Putamen (tissue), 1 donor: ENCODE measurements at regions not wholly inside any gene's neighbourhood (a gene's known extent, or its start where the extent isn't known, plus 50 kb on each side); places are given as distances from the start of the nearest gene placed in this dataset.

ENCODE experiments used
- DNase-seq: peaks from one replicate; pipeline ENCODE4 v3.0.0-alpha.2; 2016; ENCODE audit warnings: low spot score

GRCh38 chr13:100854006-100854405 lies 179.4 kb upstream of the TMTC4 start:
- no peak for DNase-seq

DNA sequence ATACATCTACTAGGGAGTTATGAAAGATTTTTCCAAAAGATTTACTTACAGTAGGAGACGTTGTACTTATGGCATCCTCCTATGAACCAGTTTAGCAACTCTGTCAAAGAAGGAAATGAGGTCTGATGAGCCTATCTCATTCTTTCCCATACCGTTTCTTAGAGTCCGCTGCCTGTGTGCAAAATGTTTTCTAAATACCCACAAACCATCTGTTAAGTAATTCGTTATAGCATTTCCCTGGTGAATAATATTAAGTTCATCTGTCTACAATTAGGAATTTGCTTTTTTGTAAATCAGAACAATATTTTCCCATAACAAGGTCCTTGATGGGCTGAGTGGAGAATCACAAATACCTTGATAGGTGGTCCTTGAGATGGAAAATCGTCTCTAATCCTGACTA lies 178.8 kb upstream of the TMTC4 start:
- DNase-seq = no peak

GRCh38 chr13:100852146-100852545 lies 177.6 kb upstream of the TMTC4 start:
- DNase-seq = no peak

- no peak for DNase-seq
Observed at GRCh38 chr13:100848304-100848703, 173.7 kb upstream of the TMTC4 start.

DNA sequence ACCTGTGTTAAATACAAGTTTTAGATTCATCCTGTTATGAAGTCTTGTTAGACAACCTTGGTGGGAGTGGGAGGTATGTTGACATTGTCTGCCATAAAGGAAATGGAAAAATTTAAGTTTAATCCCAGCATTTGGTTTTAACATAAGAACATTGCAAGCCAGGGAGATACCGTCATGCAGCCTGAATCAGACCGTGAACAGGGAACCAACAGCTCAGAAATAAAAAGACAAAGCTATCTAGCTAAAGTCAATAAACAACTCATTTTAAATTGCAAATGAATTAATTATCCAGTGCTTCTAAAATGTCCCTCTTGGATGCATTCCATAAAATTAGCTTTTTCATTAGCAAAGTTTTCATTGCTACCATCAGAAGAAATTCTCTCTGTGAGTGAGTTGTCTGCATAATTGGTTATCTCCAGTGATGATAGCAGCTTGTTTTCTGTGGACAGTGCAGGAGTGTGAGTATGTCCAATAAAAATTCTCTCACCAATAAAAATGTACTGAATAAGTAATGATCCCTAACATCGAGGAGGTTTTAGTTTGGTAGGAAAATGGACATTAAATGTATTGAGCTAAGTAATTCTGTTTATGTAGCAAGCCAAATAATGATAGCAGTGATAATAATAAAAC lies 170.6 kb upstream of the TMTC4 start:
- no peak for DNase-seq

GRCh38 chr13:100842136-100842535 lies 167.5 kb upstream of the TMTC4 start:
- peak; percentile 7 for DNase-seq

GRCh38 chr13:100838387-100838786 lies 163.8 kb upstream of the TMTC4 start:
- DNase-seq = no peak

GRCh38 chr13:100837631-100838030 lies 163.0 kb upstream of the TMTC4 start:
- no peak for DNase-seq

DNA sequence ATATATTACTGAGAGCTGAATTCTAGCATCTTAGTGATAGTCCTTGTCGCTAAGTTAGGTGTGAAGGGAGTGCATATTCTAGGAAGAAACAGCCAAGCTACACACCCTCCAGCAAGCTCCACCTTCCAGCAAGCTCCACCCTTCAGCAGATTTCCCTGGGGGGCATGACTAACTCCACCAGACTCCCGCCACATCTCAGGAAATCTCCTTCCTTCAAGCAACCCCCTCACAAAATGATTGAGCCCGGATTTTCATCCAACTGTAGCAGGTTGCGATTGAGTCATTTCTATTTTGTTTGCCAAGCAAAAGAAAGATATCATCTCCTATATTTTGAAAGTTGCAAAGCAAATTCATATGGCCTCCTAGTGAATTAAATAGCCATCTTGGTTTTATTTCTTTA lies 162.1 kb upstream of the TMTC4 start:
- no peak for DNase-seq

DNA sequence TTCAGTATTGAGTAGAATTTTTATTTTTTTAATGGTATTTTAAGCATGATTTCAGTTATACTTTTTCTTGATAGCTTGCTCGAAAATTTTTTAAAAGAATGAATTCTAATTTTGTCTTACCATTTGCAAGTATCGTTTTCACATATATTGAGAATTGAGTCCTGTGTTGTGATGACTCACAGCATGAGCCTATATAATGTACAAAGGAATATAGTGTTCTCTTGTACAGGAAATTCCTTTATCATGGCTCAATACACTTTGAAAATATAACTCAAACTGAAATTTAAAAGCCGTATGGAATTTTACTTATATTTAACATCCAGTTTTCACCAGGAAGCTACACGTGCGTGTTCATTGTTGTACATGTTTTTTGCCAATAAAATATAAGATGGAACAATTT lies 161.1 kb upstream of the TMTC4 start:
- DNase-seq = no peak

DNA sequence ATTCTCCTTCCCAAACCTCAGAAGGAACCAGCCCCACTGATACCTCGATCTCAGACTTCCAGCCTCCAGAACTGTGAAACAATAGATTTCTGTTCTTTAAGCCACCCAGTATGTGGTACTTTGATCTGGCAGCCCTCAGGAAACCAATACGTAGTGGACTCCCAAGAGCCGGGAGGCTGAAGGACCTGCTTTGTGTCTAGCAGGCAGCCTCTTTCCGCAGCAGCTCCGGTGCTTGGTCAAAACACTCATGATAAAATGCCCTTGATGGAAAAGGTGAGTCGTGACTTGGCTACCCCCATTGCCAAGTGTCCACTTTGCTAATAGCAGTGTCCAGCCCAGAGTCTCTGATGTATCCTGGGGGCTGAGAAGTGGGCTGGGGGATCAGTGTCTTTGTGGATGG lies 158.8 kb upstream of the TMTC4 start:
- DNase-seq = no peak

DNA sequence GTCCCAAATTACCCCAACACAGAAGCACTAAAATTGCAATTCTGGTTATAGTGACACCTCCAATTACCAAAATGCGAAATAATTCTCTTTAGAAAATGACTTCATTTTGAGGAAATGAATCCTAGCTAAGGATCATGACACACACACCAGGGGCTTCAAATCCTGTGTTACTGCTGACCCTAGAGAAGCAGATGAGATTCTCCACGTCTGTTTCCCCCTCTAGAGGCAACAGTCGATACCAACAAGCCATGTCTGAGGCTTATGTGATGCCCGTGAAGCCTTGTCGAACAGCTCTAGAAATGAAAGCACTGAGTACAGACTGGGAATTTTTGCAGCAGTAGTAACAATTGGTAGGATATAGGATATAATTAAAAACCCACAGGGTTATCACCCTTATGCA lies 153.6 kb upstream of the TMTC4 start:
- no peak for DNase-seq

GRCh38 chr13:100827489-100828176 lies 153.0 kb upstream of the TMTC4 start:
- no peak for DNase-seq

- no peak for DNase-seq
Observed at GRCh38 chr13:100826441-100826840, 151.8 kb upstream of the TMTC4 start.

- no peak for DNase-seq
Observed at GRCh38 chr13:100825557-100825956, 151.0 kb upstream of the TMTC4 start.

DNA sequence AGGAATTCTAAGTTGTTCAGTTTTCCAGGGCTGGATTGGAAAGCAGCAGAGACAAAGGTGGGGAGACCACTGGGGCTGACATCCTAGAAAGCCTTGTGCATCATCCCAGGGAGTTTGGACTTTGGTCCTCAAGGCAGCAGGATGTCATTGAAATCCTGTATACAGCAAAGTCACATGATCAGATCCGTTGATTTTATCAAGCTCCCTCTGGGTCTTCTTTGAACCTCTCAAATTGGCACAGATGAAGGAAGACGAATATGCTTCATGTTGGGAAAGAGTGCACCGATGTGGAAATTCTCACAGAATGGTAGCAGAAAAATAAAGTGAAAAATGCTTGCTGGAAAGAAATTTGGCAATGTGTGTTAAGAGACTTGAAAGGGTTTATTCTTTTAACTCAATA lies 149.8 kb upstream of the TMTC4 start:
- DNase-seq = no peak

DNA sequence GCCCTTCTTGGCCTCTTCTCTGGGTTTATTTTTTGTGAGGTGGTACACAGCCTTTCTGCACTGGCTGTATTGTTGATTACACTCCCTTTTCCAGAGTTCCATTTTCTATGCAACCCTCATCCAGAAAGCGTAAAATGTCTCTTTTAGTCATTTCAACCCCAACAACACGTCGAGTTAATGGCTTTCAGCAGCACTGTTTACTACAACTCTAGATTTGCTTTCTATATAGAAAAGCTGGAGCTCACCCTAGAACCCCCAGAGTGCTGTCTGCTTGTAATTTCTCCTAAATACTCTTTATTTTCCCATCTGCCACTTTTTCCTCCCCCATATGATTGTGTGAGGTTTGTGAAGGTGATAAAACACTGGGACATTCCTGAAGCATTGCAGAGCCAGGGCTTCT lies 148.9 kb upstream of the TMTC4 start:
- DNase-seq = no peak

GRCh38 chr13:100822871-100823443 lies 148.4 kb upstream of the TMTC4 start:
- DNase-seq = no peak

DNA sequence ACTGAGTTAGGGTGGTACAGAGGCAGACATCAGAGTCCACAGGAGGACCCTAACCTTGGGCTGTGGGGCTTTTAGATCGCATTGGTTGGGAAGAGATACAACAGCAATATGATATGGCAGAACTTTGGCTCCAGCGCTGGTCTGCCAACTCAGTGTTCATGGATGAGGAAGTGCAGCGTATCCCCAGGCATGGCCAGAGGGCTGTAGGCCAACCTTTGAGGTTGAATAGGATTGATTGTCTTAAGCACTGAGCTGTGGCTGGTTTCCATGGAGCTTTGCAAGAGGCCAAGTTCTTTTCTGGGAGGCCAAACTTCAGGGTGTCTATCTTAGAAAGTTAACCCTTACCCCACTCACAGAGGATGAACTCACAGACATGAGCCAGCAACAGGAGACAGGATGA lies 144.1 kb upstream of the TMTC4 start:
- DNase-seq = peak; percentile 36

- DNase-seq = no peak
Observed at GRCh38 chr13:100817928-100818327, 143.3 kb upstream of the TMTC4 start.

DNA sequence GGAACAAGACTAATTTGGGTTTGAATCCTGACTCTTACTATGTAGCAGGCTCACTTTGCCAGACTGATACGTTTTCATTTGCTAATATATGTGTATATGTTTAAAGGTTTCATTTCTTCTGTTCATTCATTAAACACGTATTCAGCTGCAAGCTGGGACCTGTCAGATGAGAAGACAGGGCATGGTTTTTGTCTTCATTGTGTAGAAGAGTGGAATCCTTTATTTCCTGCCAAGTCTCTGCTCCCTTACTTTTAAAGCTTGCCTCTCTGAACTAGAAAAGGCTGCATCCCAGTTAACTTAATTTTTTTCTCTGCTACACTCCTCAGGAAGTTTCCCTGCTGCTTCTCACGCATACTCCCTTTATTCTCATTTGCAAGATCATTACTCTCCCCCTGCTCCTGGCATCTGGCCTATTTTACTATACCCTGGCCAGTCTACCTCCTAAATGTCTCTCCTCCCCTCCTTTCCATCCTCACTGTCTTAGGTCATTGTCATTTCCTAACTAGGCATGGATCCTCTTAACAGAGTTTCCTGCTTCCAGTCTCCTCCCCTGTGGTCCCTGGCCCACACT lies 141.0 kb upstream of the TMTC4 start:
- no peak for DNase-seq

DNA sequence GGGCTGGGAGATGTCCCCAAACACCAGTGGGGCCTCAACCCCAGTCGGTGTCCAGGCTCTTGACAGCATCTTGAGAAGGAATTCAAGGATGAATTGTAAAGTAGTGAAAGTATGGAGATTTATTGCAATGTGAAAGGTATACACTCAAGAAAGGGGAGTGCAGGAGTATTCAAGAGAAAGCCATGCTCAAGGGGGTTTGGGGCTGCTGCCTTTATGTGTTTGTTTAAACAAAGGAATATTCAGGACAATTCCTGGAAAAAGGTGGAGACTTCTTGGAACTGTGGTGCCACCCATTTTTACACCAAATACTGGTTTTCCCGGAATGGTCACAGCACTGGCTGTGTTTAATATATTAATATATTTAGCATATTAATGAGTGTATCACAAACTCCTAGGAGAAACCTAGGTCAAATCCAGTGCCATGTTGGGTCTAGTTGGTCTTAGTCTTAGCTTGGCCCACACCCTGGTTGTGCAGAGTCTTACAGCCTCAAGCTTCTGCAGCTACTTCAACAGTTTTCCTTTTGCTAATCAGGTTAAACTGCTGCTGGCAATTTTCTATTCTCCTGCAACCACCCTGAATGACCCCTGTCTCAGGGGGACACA lies 138.5 kb upstream of the TMTC4 start:
- DNase-seq = no peak

GRCh38 chr13:100811928-100812327 lies 137.3 kb upstream of the TMTC4 start:
- DNase-seq = no peak
